Activated CD4-positive, alpha-beta memory T cell treated with anti-CD3 and anti-CD28 coated beads, Interleukin-2, amount 10 ng/mL, durations not matched to agents 7 days and 5 days (primary cell): ENCODE measurements at regions not wholly inside any gene's neighbourhood (a gene's known extent, or its start where the extent isn't known, plus 50 kb on each side); places are given as distances from the start of the nearest gene placed in this dataset.
"Not testable (repeated sequence)": the region's sequence is repeated elsewhere in the genome, so short reads cannot be mapped to it uniquely, and the experiment has no call there.

ENCODE experiments used
- CTCF ChIA-PET: fragments of 350-600 bp; sonication (Branson Sonifier 250); formaldehyde crosslinking; loops from one replicate; lab custom pipeline; 2021; ENCODE audit warnings: antibody characterized with exemption, inconsistent platforms; lab: Charles Lee
- POLR2A ChIA-PET: fragments of 350-600 bp; sonication (Branson Sonifier 250); formaldehyde crosslinking; loops from one replicate; lab custom pipeline; 2021; ENCODE audit warnings: antibody characterized with exemption; lab: Charles Lee
- DNase-seq: peaks from one replicate; pipeline ENCODE4 v3.0.0-alpha.2; 2020
- H3K27ac Mint-ChIP-seq: one replicate; pipeline ENCODE4 v1.8.0; 2021; ENCODE audit warnings: mild to moderate bottlenecking, mixed read lengths
- H3K27me3 Mint-ChIP-seq: one replicate; pipeline ENCODE4 v1.8.0; 2021; ENCODE audit warnings: mixed read lengths
- H3K36me3 Mint-ChIP-seq: one replicate; pipeline ENCODE4 v1.8.0; 2021; ENCODE audit warnings: low read depth, mixed read lengths
- H3K4me1 Mint-ChIP-seq: one replicate; pipeline ENCODE4 v1.8.0; 2021; ENCODE audit warnings: mixed read lengths
- H3K4me3 Mint-ChIP-seq: one replicate; pipeline ENCODE4 v1.8.0; 2021; ENCODE audit warnings: mild to moderate bottlenecking, mixed read lengths
- H3K9me3 Mint-ChIP-seq: one replicate; pipeline ENCODE4 v1.8.0; 2021; ENCODE audit warnings: mixed read lengths

DNA sequence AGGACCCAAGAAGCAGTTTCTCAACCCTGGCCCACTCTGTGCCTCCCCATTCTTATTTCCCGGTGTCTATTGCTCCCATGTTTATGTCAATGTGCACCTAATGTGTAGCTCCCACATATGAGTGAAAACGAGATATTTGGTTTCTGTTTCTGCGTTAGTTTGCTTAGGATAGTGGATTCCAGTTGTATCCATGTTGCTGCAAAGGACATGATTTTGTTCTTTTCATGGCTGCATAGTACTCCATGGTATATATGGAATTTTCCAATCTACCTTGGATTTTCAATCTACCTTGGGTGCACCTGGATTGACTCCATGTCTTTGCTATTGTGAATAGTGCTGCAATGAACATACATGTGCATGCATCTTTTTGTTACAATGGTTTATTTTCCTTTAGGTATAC, 119.8 kb upstream of the CTSV start:
- H3K27ac Mint-ChIP-seq, H3K9me3 Mint-ChIP-seq, CTCF ChIA-PET, POLR2A ChIA-PET, H3K27me3 Mint-ChIP-seq, DNase-seq, H3K4me1 Mint-ChIP-seq, H3K4me3 Mint-ChIP-seq, H3K36me3 Mint-ChIP-seq: not testable (repeated sequence)

DNA sequence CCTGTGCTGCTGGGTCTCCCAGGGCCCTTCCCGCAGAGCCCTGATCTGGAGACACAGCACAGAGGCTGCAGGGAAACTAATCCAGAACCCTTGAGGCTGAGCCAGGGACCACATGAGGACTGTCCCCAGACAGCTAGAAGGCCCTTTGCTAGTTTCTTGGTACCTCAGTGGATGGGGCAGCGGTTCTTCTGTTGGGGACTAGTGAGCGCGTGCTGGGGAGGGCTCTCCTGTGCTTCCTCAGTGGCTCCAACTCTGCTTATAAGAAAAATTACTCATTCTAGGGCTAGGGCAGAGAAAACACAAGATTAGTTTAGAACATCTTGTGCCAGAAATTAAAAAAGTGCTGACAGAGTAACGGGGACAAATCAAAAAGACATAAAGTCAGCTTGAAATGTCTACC, 116.5 kb upstream of the CTSV start:
- H3K4me3 Mint-ChIP-seq, CTCF ChIA-PET, H3K36me3 Mint-ChIP-seq, H3K27me3 Mint-ChIP-seq, H3K4me1 Mint-ChIP-seq, H3K27ac Mint-ChIP-seq, DNase-seq, POLR2A ChIA-PET, H3K9me3 Mint-ChIP-seq: not testable (repeated sequence)

DNA sequence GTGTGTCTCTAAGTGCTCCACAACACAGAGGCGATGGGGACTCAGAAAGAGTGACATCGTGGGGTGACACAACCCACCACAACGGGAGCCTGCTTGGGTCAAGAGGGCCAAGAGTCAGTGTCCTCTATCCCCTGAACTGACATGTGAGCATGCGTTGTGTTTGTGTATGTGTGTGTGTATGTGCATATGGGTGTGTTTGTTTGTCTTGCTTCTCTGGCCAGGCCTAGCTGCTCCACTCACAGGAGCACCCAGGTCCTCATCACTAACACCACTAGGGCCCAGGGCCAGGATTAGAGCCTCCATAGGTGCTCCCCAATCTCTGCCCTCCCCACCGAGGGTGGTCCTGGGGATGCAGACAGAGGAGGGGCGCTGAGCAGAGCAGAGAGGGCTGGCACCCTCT, 115.0 kb upstream of the CTSV start:
- H3K9me3 Mint-ChIP-seq = no peaks in the 10 kb centered on the region
- no peak overlapping the region for H3K4me3 Mint-ChIP-seq
- H3K4me1 Mint-ChIP-seq = peaks cover 7% of the 10 kb centered on the region
- H3K36me3 Mint-ChIP-seq = peaks cover 4% of the 10 kb centered on the region
- ChIA-PET CTCF (no interaction called here), POLR2A (no interaction called here)
- DNase-seq = no peak
- no peak overlapping the region for H3K27ac Mint-ChIP-seq
- no peaks in the 10 kb centered on the region for H3K27me3 Mint-ChIP-seq

DNA sequence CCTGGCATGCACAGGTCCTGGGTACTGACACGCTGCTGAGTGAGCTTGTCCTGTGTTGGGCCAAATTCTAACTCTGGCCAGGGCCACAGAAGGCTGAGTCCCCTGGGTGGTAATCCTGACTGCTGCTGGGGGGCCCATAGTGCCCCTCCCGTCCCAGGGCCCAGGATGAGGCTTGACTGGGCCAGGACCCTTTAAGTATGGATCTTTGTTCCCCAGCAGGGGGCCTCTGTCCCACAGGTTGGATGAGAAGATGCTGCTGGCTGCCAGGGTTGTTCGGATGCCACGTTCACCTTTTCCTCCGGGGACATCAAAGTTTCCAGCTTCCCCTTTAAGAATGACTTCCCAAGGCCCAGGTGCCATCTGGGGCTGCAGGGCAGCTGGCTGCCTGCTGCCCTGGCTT, 114.2 kb upstream of the CTSV start:
- H3K27ac Mint-ChIP-seq, DNase-seq, H3K4me3 Mint-ChIP-seq, POLR2A ChIA-PET, H3K4me1 Mint-ChIP-seq, H3K27me3 Mint-ChIP-seq, CTCF ChIA-PET, H3K9me3 Mint-ChIP-seq, H3K36me3 Mint-ChIP-seq: not testable (repeated sequence)

DNA sequence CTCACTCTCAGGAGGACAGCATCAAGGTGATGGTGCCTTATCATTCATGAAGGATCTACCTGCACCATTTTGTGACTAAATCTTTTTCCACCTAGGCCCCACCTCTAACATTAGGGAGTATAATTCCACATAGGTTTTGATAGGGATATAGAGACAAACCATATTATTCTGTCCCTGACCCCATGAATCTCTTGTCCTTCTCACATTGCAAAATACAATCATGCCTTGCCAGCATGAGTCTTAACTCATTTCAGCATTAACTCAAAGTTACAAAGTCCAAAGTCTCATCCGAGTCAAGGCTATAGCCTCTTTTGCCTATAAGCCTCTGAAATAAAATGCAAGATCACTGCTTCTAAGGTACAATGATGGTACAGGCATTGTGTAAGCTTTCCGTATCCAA, 111.5 kb upstream of the CTSV start:
- DNase-seq, H3K4me3 Mint-ChIP-seq: not testable (repeated sequence)

DNA sequence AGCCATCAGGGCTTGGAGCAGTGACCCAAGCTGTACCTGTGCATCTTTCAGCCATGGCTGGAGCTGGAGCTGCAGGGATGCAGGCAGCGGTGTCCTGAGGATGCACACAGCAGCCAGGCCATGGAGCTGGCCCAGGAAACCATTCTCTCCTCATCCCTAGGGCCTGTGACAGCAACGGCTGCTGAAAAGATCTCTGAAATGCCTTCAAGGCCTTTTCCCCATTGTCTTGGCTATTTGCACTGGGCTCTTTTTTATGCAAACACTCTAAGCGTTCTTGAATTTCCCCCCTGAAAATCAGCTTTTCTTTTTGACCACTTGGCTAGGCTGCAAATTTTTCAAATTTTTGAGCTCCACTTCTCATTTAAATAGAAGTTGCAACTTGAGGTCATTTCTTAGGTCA, 109.5 kb upstream of the CTSV start:
- DNase-seq, H3K27me3 Mint-ChIP-seq, H3K4me1 Mint-ChIP-seq, H3K9me3 Mint-ChIP-seq, POLR2A ChIA-PET, H3K36me3 Mint-ChIP-seq, CTCF ChIA-PET, H3K27ac Mint-ChIP-seq, H3K4me3 Mint-ChIP-seq: not testable (repeated sequence)

More for the DNA sequence above, 111.5 kb upstream of the CTSV start:
- CTCF ChIA-PET, H3K36me3 Mint-ChIP-seq, H3K4me1 Mint-ChIP-seq, H3K9me3 Mint-ChIP-seq, H3K27ac Mint-ChIP-seq, POLR2A ChIA-PET, H3K27me3 Mint-ChIP-seq: not testable (repeated sequence)

DNA sequence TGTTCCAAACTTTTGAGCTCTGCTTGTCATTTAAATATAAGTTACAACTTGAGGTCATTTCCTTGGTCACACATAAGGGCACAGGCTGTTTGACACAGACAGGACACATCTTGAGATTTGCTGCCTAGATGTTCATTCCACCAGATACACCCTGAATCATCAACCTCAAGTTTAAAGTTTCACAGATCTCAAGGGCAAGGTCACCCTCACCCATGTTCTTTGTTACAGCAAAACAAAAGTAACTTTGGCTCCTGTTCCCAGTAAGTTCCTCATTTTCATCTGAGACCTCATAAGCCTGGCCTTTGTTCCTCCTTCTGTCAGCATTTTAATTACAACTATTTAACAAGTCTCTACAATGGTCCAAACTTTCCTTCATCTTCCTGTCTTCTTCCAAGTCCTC, 106.7 kb upstream of the CTSV start:
- H3K4me1 Mint-ChIP-seq, H3K4me3 Mint-ChIP-seq, H3K36me3 Mint-ChIP-seq, H3K27me3 Mint-ChIP-seq, CTCF ChIA-PET, POLR2A ChIA-PET, DNase-seq, H3K9me3 Mint-ChIP-seq, H3K27ac Mint-ChIP-seq: not testable (repeated sequence)

DNA sequence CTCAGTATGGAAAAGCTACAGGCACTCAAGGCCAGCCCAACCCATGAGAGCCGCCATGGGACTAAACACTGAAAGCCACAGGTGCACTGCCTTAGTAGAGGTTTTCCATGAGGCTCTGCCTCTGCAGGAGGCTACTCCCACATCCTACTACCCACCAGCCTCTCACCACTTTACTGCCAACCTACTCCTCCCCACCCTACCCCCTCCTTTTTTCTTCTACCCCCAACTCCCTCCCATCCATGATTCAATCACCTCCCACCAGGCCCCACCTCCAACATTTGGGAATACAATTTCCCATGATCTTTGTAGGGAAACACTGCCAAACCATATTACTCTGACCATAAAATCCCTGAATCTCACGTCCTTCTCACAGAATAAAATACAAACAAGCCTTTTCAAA, 101.6 kb upstream of the CTSV start:
- Mint-ChIP-seq H3K9me3 (no peaks in the 10 kb centered on the region), H3K27ac (no peak overlapping the region), H3K27me3 (no peaks in the 10 kb centered on the region), H3K4me1 (no peaks in the 10 kb centered on the region), H3K36me3 (no peaks in the 10 kb centered on the region), H3K4me3 (no peak overlapping the region)
- DNase-seq = no peak
- ChIA-PET CTCF (no interaction called here), POLR2A (no interaction called here)

DNA sequence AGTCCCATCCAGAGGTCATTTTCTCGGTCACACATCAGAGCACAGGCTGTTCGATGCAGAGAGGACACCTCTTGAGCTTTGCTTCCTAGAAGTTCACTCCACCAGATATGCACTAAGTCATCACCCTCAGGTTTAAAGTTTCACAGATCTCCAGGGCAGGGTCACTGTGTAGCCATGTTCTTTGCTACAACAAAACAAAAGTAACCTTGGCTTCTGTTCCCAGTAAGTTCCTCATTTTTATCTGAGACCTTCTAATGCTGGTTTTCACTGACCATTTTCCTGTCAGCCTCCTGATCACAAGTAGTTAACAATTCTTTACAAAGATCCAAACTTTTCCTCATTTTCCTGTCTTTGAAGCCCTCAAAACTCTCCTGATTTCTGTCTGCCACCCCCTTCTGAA, 97.5 kb upstream of the CTSV start:
- no peaks in the 10 kb centered on the region for H3K27me3 Mint-ChIP-seq
- H3K27ac Mint-ChIP-seq = no peak overlapping the region
- peaks cover 2% of the 10 kb centered on the region for H3K9me3 Mint-ChIP-seq
- H3K36me3 Mint-ChIP-seq = no peaks in the 10 kb centered on the region
- POLR2A ChIA-PET = no interaction called here
- no peaks in the 10 kb centered on the region for H3K4me1 Mint-ChIP-seq
- no peak for DNase-seq
- CTCF ChIA-PET = no interaction called here
- H3K4me3 Mint-ChIP-seq = no peak overlapping the region

DNA sequence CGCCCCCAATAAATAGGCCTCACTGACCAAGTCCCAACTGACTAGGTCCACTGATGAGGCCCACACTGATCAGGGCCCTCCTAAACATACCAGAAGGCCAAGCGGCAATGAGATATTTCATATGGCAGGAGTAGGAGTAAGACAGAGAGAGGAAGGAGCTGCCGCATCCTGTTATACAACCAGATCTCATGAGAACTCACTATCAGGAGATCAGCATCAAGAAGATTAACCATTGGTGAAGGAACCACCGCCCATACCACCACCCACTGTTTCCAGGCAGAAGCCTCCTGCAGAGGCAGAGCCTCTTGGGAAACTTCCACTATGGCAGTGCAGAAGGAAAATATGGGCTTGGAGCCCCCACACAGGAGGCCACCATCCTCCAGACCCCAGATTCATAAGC, 95.0 kb upstream of the CTSV start:
- H3K27ac Mint-ChIP-seq, DNase-seq, POLR2A ChIA-PET, H3K36me3 Mint-ChIP-seq, H3K9me3 Mint-ChIP-seq, H3K27me3 Mint-ChIP-seq, H3K4me1 Mint-ChIP-seq, H3K4me3 Mint-ChIP-seq, CTCF ChIA-PET: not testable (repeated sequence)

DNA sequence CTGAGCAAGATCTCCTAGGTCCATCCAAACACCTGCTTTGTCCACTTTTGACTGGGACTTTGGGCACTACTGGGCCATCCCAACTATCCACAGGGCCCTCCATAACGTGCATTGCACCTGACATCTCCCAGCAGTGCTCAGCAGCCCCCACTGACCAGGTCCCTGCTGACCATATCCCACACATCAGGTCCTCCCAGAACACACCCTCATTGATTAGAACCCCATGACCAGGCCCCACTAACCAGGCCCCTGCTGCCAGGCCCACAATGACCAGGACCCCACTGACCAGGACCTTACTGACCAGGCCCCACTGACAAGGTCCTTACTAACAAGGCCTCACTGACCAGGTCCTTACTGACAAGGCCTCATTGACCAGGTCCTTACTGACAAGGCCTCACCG, 93.9 kb upstream of the CTSV start:
- POLR2A ChIA-PET = no interaction called here
- no peaks in the 10 kb centered on the region for H3K4me1 Mint-ChIP-seq
- peaks cover 3% of the 10 kb centered on the region for H3K36me3 Mint-ChIP-seq
- no peak for DNase-seq
- peaks cover 2% of the 10 kb centered on the region for H3K9me3 Mint-ChIP-seq
- CTCF ChIA-PET = no interaction called here
- no peak overlapping the region for H3K4me3 Mint-ChIP-seq
- no peaks in the 10 kb centered on the region for H3K27me3 Mint-ChIP-seq
- H3K27ac Mint-ChIP-seq = no peak overlapping the region

DNA sequence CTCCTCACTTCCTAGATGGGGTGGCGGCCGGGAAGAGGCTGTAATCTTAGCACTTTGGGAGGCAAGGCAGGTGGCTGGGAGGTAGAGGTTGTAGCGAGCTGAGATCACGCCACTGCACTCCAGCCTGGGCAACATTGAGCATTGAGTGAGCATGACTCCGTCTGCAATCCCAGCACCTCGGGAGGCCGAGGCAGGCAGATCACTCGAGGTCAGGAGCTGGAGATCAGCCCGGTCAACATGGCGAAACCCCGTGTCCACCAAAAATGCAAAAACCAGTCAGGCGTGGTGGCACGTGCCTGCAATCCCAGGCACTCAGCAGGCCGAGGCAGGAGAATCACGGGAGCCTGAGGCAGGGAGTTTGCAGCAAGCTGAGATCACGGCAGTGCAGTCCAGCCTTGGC, 91.9 kb upstream of the CTSV start:
- DNase-seq, H3K4me1 Mint-ChIP-seq, CTCF ChIA-PET, H3K9me3 Mint-ChIP-seq, H3K27me3 Mint-ChIP-seq, POLR2A ChIA-PET, H3K27ac Mint-ChIP-seq, H3K36me3 Mint-ChIP-seq, H3K4me3 Mint-ChIP-seq: not testable (repeated sequence)

DNA sequence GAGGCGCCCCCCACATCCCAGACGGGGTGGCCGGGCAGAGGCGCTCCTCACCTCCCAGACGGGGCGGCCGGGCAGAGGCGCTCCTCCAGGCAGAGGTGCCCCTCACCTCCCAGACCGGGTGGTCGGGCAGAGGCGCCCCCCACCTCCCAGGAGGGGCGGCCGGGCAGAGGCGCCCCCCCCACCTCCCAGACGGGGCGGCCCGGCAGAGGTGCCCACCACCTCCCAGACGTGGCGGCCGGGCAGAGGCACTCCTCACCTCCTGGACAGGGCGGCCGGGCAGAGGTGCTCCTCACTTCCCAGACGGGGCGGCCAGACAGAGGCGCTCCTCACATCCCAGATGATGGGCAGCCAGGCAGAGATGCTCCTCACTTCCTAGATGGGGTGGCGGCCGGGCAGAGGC, 91.4 kb upstream of the CTSV start:
- H3K27ac Mint-ChIP-seq, H3K9me3 Mint-ChIP-seq, POLR2A ChIA-PET, H3K4me1 Mint-ChIP-seq, DNase-seq, CTCF ChIA-PET, H3K36me3 Mint-ChIP-seq, H3K4me3 Mint-ChIP-seq, H3K27me3 Mint-ChIP-seq: not testable (repeated sequence)

DNA sequence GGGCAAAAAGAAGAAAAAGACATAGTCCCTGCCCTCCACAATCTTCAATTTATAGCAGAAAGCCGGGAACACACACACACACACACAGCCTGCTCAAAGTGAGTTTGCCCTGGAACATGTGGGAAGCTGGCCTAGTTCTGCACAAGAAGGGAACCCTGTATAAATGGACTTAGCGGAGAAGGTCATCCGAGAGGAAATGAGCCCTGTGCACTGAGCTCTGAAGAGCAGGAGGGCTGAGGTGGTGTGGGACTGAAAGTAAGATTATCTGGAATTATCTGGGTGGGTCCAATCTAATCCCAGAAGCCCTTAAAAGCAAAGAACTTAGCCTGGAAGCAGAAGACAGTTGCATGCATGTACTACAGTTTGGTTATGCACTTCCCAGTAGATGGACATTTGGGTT, 90.0 kb upstream of the CTSV start:
- no peak for DNase-seq
- peaks cover 2% of the 10 kb centered on the region for H3K9me3 Mint-ChIP-seq
- H3K36me3 Mint-ChIP-seq = peaks cover 3% of the 10 kb centered on the region
- H3K27ac Mint-ChIP-seq = no peak overlapping the region
- ChIA-PET POLR2A (no interaction called here), CTCF (no interaction called here)
- H3K4me1 Mint-ChIP-seq = no peaks in the 10 kb centered on the region
- no peak overlapping the region for H3K4me3 Mint-ChIP-seq
- H3K27me3 Mint-ChIP-seq = no peaks in the 10 kb centered on the region

DNA sequence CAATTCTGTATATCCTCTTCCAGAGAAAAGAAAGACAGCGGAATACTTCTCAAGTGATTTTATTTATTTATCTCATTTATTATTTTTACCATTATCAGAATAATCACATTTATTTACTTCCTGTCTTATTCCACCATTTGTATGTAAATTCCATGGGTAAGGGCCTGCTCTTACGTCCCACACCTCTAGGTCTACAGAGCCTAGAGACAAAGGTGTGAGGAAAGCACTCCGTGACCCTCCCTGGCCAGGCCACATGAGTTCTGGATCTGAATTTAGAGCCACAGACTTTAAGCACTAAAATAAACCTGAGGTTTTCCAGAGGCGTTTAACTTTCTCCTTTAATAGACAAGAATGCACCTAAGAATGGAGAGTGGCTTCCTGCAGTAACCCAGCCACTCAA, 85.3 kb upstream of the CTSV start:
- peaks cover 5% of the 10 kb centered on the region for H3K9me3 Mint-ChIP-seq
- peaks cover 3% of the 10 kb centered on the region for H3K36me3 Mint-ChIP-seq
- ChIA-PET CTCF (no interaction called here), POLR2A (no interaction called here)
- no peaks in the 10 kb centered on the region for H3K27me3 Mint-ChIP-seq
- no peak overlapping the region for H3K4me3 Mint-ChIP-seq
- no peak for DNase-seq
- no peak overlapping the region for H3K27ac Mint-ChIP-seq
- no peaks in the 10 kb centered on the region for H3K4me1 Mint-ChIP-seq
